ENCODE measurements at regions not wholly inside any gene's neighbourhood (a gene's known extent, or its start where the extent isn't known, plus 50 kb on each side); places are given as distances from the start of the nearest gene placed in this dataset.

GRCh38 chr4:36651253-36651652 is 369.8 kb downstream of the DTHD1 start:
- no peaks in the 10 kb centered on the region for H3K36me3 Mint-ChIP-seq (ENCODE audit: low read depth)
- H3K4me3 Mint-ChIP-seq: no peak overlapping the region
- intact Hi-C loops (cut with micrococcal nuclease): no loop called here
- H3K27ac Mint-ChIP-seq: no peak overlapping the region
- TF ChIP-seq, protein P1, sequence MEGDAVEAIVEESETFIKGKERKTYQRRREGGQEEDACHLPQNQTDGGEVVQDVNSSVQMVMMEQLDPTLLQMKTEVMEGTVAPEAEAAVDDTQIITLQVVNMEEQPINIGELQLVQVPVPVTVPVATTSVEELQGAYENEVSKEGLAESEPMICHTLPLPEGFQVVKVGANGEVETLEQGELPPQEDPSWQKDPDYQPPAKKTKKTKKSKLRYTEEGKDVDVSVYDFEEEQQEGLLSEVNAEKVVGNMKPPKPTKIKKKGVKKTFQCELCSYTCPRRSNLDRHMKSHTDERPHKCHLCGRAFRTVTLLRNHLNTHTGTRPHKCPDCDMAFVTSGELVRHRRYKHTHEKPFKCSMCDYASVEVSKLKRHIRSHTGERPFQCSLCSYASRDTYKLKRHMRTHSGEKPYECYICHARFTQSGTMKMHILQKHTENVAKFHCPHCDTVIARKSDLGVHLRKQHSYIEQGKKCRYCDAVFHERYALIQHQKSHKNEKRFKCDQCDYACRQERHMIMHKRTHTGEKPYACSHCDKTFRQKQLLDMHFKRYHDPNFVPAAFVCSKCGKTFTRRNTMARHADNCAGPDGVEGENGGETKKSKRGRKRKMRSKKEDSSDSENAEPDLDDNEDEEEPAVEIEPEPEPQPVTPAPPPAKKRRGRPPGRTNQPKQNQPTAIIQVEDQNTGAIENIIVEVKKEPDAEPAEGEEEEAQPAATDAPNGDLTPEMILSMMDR (IDR thresholded peaks at IDR 0.05): no peak
- ChIA-PET CTCF (no interaction called here), POLR2A (no interaction called here)
- no peaks in the 10 kb centered on the region for H3K27me3 Mint-ChIP-seq
- ATAC-seq (ENCODE audit: low read depth) (no peak), DNase-seq (no peak)
- H3K9me3 Mint-ChIP-seq: no peaks in the 10 kb centered on the region
- no peaks in the 10 kb centered on the region for H3K4me1 Mint-ChIP-seq

DNA sequence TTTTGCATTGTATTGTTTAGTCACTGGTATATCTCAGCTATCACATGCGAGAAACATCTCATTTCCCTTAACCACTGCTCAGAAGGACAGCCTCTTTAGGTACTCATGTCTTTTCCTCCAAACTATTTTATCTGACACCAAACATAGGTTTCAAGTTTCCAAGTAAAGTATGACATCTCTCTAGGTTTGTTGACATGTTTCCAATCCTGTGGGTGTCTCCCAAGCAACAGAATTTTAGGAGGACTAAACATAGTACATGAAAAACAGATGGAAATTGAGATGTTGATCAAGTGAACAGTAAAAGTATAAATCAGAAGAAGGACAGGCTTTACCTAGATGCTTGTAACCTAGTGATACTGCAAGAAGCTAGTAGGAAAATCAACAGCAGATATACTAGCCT is 371.4 kb downstream of the DTHD1 start:
- Mint-ChIP-seq H3K36me3 (ENCODE audit: low read depth) (no peaks in the 10 kb centered on the region), H3K27ac (no peak overlapping the region), H3K4me1 (no peaks in the 10 kb centered on the region), H3K4me3 (no peak overlapping the region), H3K9me3 (no peaks in the 10 kb centered on the region), H3K27me3 (no peaks in the 10 kb centered on the region)
- no peak for DNase-seq
- ChIA-PET POLR2A (no interaction called here), CTCF (no interaction called here)
- no peak for ATAC-seq (ENCODE audit: low read depth)
- intact Hi-C loops (cut with micrococcal nuclease): no loop called here
- TF ChIP-seq, protein P1 (IDR thresholded peaks at IDR 0.05): no peak

GRCh38 chr4:36665985-36666527 is 384.6 kb downstream of the DTHD1 start:
- POLR2A ChIA-PET: no interaction called here
- peaks cover 3% of the 10 kb centered on the region for H3K9me3 Mint-ChIP-seq
- intact Hi-C loops (cut with micrococcal nuclease): no loop called here
- TF ChIP-seq, protein P1 (IDR thresholded peaks at IDR 0.05): no peak
- H3K4me1 Mint-ChIP-seq: no peaks in the 10 kb centered on the region
- no peak overlapping the region for H3K27ac Mint-ChIP-seq
- DNase-seq (no peak), ATAC-seq (ENCODE audit: low read depth) (no peak)
- H3K4me3 Mint-ChIP-seq: no peak overlapping the region
- no peaks in the 10 kb centered on the region for H3K27me3 Mint-ChIP-seq
- no peaks in the 10 kb centered on the region for H3K36me3 Mint-ChIP-seq (ENCODE audit: low read depth)
- CTCF ChIA-PET: no interaction called here

GRCh38 chr4:36675436-36675835 is 394.0 kb downstream of the DTHD1 start:
- intact Hi-C loops (cut with micrococcal nuclease): no loop called here
- H3K27me3 Mint-ChIP-seq: no peaks in the 10 kb centered on the region
- DNase-seq: no peak
- H3K4me3 Mint-ChIP-seq: no peak overlapping the region
- TF ChIP-seq, protein P1 (IDR thresholded peaks at IDR 0.05): no peak
- H3K4me1 Mint-ChIP-seq: no peaks in the 10 kb centered on the region
- H3K9me3 Mint-ChIP-seq: no peaks in the 10 kb centered on the region
- CTCF ChIA-PET: no interaction called here
- POLR2A ChIA-PET: no interaction called here
- H3K27ac Mint-ChIP-seq: no peak overlapping the region
- no peaks in the 10 kb centered on the region for H3K36me3 Mint-ChIP-seq (ENCODE audit: low read depth)
- ATAC-seq (ENCODE audit: low read depth): no peak

GRCh38 chr4:36676139-36677050 is 395.0 kb downstream of the DTHD1 start:
- CTCF ChIA-PET: no interaction called here
- POLR2A ChIA-PET: no interaction called here
- Mint-ChIP-seq H3K9me3 (no peaks in the 10 kb centered on the region), H3K27ac (no peak overlapping the region), H3K27me3 (no peaks in the 10 kb centered on the region), H3K4me1 (no peaks in the 10 kb centered on the region), H3K36me3 (ENCODE audit: low read depth) (no peaks in the 10 kb centered on the region), H3K4me3 (no peak overlapping the region)
- intact Hi-C loops (cut with micrococcal nuclease): no loop called here
- ATAC-seq (ENCODE audit: low read depth) (no peak), DNase-seq (no peak)
- TF ChIP-seq, protein P1 (IDR thresholded peaks at IDR 0.05): no peak

Data from activated B cell treated with CpG ODN at 0.5 μM for 24 hours (primary cell).